B cell (primary cell): ENCODE measurements at regions not wholly inside any gene's neighbourhood (a gene's known extent, or its start where the extent isn't known, plus 50 kb on each side); places are given as distances from the start of the nearest gene placed in this dataset.

Experiments used
- ATAC-seq: fragments of 200-7000 bp; cut with Tn5 transposase; one replicate; pipeline ENCODE4 v1.10.0; 2021; ENCODE audit warnings: low read depth, mild to moderate bottlenecking, moderate number of reproducible peaks, moderate library complexity
- CTCF ChIA-PET: fragments of 350-600 bp; sonication (Branson Sonifier 250); formaldehyde crosslinking; loops from one replicate; lab custom pipeline; 2021; ENCODE audit warnings: antibody characterized with exemption, inconsistent platforms; lab: Charles Lee
- POLR2A ChIA-PET: fragments of 350-600 bp; sonication (Branson Sonifier 250); formaldehyde crosslinking; loops from one replicate; lab custom pipeline; 2021; ENCODE audit warnings: antibody characterized with exemption; lab: Charles Lee
- DNase-seq: peaks from one replicate; pipeline ENCODE4 v3.0.0; 2013
- H2AFZ ChIP-seq: 2 replicates; pipeline ENCODE4 v1.6.1; 2012; ENCODE audit warnings: mild to moderate bottlenecking, low read depth, low read length; ENCODE audit not compliant: insufficient read depth, poor library complexity, severe bottlenecking
- H3K27ac ChIP-seq, 2 donors: 1 replicate in 1 of 2; 2 replicates in 1 of 2; pipeline ENCODE4 v1.5.1; 2012 to 2013; ENCODE audit warnings: low read length in 2 of 2, mild to moderate bottlenecking in 2 of 2, moderate library complexity in 1 of 2
- H3K27me3 ChIP-seq, 4 experiments: fragments of 200-600 bp in 1 of 4; sonication (generic) in 1 of 4; replicated peaks in 1 of 4; 1 replicate in 2 of 4; 2 replicates in 2 of 4; pipeline versions ENCODE4 v1.6.1 to v1.7.0; 2013 to 2016; ENCODE audit warnings: low read length in 3 of 4, mild to moderate bottlenecking in 2 of 4, mixed read lengths in 1 of 4, moderate library complexity in 1 of 4; ENCODE audit not compliant: insufficient read depth in 4 of 4, control insufficient read depth in 3 of 4; ENCODE audit errors: control extremely low read depth in 1 of 4
- H3K36me3 ChIP-seq, 2 experiments: replicated peaks in 1 of 2; 1 replicate in 1 of 2; 2 replicates in 1 of 2; pipeline versions ENCODE4 v1.6.1 to v1.7.1; 2013; ENCODE audit warnings: low read length in 1 of 2; ENCODE audit not compliant: insufficient read depth in 2 of 2, control insufficient read depth in 1 of 2; ENCODE audit errors: control extremely low read depth in 1 of 2, extremely low read depth in 1 of 2
- H3K4me1 ChIP-seq, 2 donors: fragments of 200-600 bp in 1 of 2; sonication (generic) in 1 of 2; 1 replicate in 1 of 2; 2 replicates in 1 of 2; pipeline versions ENCODE4 v1.5.1 to v1.6.1; 2013 to 2017; ENCODE audit warnings: low read length in 2 of 2; ENCODE audit not compliant: control insufficient read depth in 2 of 2, insufficient read depth in 2 of 2
- H3K4me2 ChIP-seq: replicated peaks from 2 replicates; pipeline ENCODE3; 2012; ENCODE audit warnings: mild to moderate bottlenecking, low read depth, low read length; ENCODE audit not compliant: poor library complexity, severe bottlenecking
- H3K4me3 ChIP-seq, 5 experiments: fragments of 200-600 bp in 1 of 5; sonication (generic) in 1 of 5; 1 replicate in 3 of 5; 2 replicates in 2 of 5; pipeline versions ENCODE4 v1.5.1 to v1.7.0; 2011 to 2016; ENCODE audit warnings: low read length in 4 of 5, mild to moderate bottlenecking in 4 of 5, low read depth in 2 of 5, control low read depth in 1 of 5, moderate library complexity in 1 of 5; ENCODE audit not compliant: insufficient read depth in 1 of 5; ENCODE audit errors: control extremely low read depth in 1 of 5, extremely low read depth in 1 of 5
- H3K79me2 ChIP-seq: fragments of 200-600 bp; sonication (generic); one replicate; pipeline ENCODE4 v1.6.0; 2016; ENCODE audit warnings: low read length; ENCODE audit not compliant: control insufficient read depth, insufficient read depth
- H3K9ac ChIP-seq: fragments of 200-600 bp; sonication (generic); 2 replicates; pipeline ENCODE4 v1.6.1; 2017; ENCODE audit warnings: mild to moderate bottlenecking, low read length, moderate library complexity
- H3K9me3 ChIP-seq, 3 donors: one replicate each; pipeline versions ENCODE4 v1.6.1 to v1.7.1; 2013; ENCODE audit warnings: low read length in 2 of 3; ENCODE audit not compliant: control insufficient read depth in 2 of 3, insufficient read depth in 1 of 3; ENCODE audit errors: control extremely low read depth in 1 of 3
- H4K20me1 ChIP-seq: 2 replicates; pipeline ENCODE4 v1.6.0; 2012; ENCODE audit warnings: mild to moderate bottlenecking, low read length; ENCODE audit not compliant: insufficient read depth, control insufficient read depth, poor library complexity, severe bottlenecking
- H3K27ac Mint-ChIP-seq: one replicate; pipeline ENCODE4 v1.8.0; 2021; ENCODE audit warnings: mixed read lengths
- H3K27me3 Mint-ChIP-seq: one replicate; pipeline ENCODE4 v1.8.0; 2021; ENCODE audit warnings: mixed read lengths
- H3K4me1 Mint-ChIP-seq: one replicate; pipeline ENCODE4 v1.8.0; 2021; ENCODE audit warnings: mixed read lengths
- H3K4me3 Mint-ChIP-seq: one replicate; pipeline ENCODE4 v1.8.0; 2021; ENCODE audit warnings: mixed read lengths
- H3K9me3 Mint-ChIP-seq: one replicate; pipeline ENCODE4 v1.8.0; 2022; ENCODE audit warnings: mixed read lengths; ENCODE audit not compliant: insufficient read depth
- EZH2 ChIP-seq: IDR thresholded peaks from 2 replicates; pipeline ENCODE4 v1.6.1; 2012; ENCODE audit warnings: borderline replicate concordance, low read depth, mild to moderate bottlenecking, moderate library complexity, low read length; ENCODE audit not compliant: insufficient read depth, poor library complexity, severe bottlenecking
- WGBS: methylation state at CpG from one replicate; pipeline ENCODE4 v1.1.5; 2013; ENCODE audit warnings: missing lambda C conversion rate; ENCODE audit not compliant: insufficient coverage; 5-methylcytosine and 5-hydroxymethylcytosine counted together
- intact Hi-C: fragments of 100-400 bp; cut with micrococcal nuclease; formaldehyde crosslinking; loops from one replicate; pipeline ENCODE4 v1.10.0; 2022
- TF ChIP-seq, protein P1 (sequence below): fragments of 200-600 bp; IDR thresholded peaks from one replicate; pipeline ENCODE4 v1.8.0; 2022; ENCODE audit warnings: antibody characterized with exemption, mild to moderate bottlenecking

DNA sequence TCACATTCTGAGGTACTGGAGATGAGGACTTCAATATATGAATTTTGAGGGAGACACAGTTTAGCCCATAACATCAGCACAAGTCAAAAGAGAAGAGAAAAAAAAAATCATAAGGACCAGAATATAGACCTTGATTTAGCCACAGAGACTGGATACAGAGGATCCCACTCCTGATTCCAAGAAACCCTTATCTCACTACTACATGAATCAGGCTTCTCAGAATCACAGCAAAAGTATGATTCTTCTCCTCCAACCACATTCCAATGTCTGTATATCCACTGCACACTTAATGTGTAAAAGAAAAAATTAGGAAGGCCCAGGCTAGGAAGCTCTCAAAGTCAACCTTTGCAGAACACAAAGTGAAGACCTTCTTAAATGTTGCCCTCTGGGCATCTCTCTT is 610.9 kb downstream of the DTWD2 start:
- H3K27ac Mint-ChIP-seq: no peak overlapping the region
- TF ChIP-seq, protein P1, sequence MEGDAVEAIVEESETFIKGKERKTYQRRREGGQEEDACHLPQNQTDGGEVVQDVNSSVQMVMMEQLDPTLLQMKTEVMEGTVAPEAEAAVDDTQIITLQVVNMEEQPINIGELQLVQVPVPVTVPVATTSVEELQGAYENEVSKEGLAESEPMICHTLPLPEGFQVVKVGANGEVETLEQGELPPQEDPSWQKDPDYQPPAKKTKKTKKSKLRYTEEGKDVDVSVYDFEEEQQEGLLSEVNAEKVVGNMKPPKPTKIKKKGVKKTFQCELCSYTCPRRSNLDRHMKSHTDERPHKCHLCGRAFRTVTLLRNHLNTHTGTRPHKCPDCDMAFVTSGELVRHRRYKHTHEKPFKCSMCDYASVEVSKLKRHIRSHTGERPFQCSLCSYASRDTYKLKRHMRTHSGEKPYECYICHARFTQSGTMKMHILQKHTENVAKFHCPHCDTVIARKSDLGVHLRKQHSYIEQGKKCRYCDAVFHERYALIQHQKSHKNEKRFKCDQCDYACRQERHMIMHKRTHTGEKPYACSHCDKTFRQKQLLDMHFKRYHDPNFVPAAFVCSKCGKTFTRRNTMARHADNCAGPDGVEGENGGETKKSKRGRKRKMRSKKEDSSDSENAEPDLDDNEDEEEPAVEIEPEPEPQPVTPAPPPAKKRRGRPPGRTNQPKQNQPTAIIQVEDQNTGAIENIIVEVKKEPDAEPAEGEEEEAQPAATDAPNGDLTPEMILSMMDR: no peak
- no peak for TF ChIP-seq EZH2
- H3K4me1 Mint-ChIP-seq: no peaks in the 10 kb centered on the region
- no peak overlapping the region for H3K27ac ChIP-seq
- H2AFZ ChIP-seq: no peak overlapping the region
- no peak for DNase-seq
- no peak overlapping the region for H3K4me2 ChIP-seq
- POLR2A ChIA-PET: no interaction called here
- intact Hi-C loops: no loop called here
- no peaks in the 10 kb centered on the region for H3K79me2 ChIP-seq
- no peaks in the 10 kb centered on the region for H3K4me1 ChIP-seq
- ATAC-seq: no peak
- H3K4me3 ChIP-seq: no peak overlapping the region
- H3K27me3 Mint-ChIP-seq: no peaks in the 10 kb centered on the region
- no peaks in the 10 kb centered on the region for H3K27me3 ChIP-seq
- no peak overlapping the region for H3K4me3 Mint-ChIP-seq
- H3K36me3 ChIP-seq: no peaks in the 10 kb centered on the region
- H4K20me1 ChIP-seq: no peaks in the 10 kb centered on the region
- no peaks in the 10 kb centered on the region for H3K9me3 Mint-ChIP-seq
- H3K9ac ChIP-seq: no peak overlapping the region
- CTCF ChIA-PET: no interaction called here
- H3K9me3 ChIP-seq: peaks cover 0 to 1% (median 0%) of the 10 kb centered on the region in 3 donors

DNA sequence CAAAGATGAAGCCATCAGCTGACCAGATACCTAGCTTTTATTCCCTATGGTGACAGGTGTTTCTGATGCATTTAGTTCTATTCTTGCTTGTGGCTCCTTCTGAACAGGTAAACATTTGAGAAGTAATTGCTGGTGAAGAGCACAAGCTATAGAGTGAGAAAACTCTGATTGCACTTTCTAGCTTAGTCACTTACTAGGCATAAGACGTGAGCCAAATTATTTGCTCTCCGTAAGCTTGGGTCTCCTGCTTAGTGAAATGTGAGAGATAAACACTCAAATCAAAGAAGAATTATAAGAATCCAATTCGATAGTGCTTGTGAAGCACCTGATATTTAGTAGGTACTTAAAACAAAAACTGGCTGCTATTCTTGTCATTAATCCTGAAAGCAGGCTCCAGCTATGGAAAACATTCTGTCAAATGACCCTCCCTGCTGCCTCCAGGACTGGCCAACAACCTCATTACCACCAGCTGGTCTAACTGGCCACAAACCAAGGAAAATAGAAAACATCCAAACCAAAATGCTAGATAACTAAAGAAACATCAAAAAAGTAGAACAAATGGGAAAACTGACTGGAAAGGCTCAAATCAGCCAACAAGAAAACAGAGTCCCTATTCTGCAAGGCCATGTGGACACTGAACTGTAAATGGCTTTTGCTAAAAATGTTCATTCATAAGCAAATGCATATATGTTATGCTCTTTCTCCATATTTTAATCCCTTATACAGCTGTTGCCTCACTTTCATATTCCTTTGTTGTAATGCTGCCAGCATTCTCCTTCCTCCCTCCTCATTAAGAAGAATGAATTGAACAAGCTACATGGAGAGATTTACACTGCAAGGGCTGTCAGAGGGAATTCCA is 616.1 kb downstream of the DTWD2 start:
- no peak overlapping the region for H3K4me3 ChIP-seq
- Mint-ChIP-seq H3K4me1 (no peaks in the 10 kb centered on the region), H3K9me3 (no peaks in the 10 kb centered on the region), H3K27me3 (no peaks in the 10 kb centered on the region), H3K27ac (no peak overlapping the region), H3K4me3 (no peak overlapping the region)
- intact Hi-C loops: no loop called here
- no peak for DNase-seq
- no CpG with 5 or more reads among the region's 3 CpGs for WGBS
- no peak overlapping the region for H3K9ac ChIP-seq
- H3K27ac ChIP-seq: no peak overlapping the region
- no peaks in the 10 kb centered on the region for H3K9me3 ChIP-seq
- H3K79me2 ChIP-seq: no peaks in the 10 kb centered on the region
- ATAC-seq: no peak
- no peak overlapping the region for H2AFZ ChIP-seq
- no peaks in the 10 kb centered on the region for H4K20me1 ChIP-seq
- POLR2A ChIA-PET: no interaction called here
- CTCF ChIA-PET: no interaction called here
- H3K27me3 ChIP-seq: no peaks in the 10 kb centered on the region
- no peak overlapping the region for H3K4me2 ChIP-seq
- no peaks in the 10 kb centered on the region for H3K36me3 ChIP-seq
- TF ChIP-seq, protein P1: no peak
- TF ChIP-seq EZH2: no peak
- H3K4me1 ChIP-seq: no peaks in the 10 kb centered on the region
